DND-41 (cell line): ENCODE measurements at regions not wholly inside any gene's neighbourhood (a gene's known extent, or its start where the extent isn't known, plus 50 kb on each side); places are given as distances from the start of the nearest gene placed in this dataset.

Experiments
- CTCF ChIP-seq: IDR thresholded peaks from 2 replicates; pipeline ENCODE4 v1.5.1; 2012; ENCODE audit warnings: borderline replicate concordance, low read length, moderate library complexity, mild to moderate bottlenecking; ENCODE audit not compliant: poor library complexity, severe bottlenecking; ENCODE audit errors: extremely low read depth
- EZH2 ChIP-seq: IDR thresholded peaks from 3 replicates; pipeline ENCODE4 v1.6.1; 2012; ENCODE audit warnings: borderline replicate concordance, low read depth, mild to moderate bottlenecking, moderate library complexity, low read length, inconsistent platforms; ENCODE audit not compliant: severe bottlenecking

GRCh38 chr22:48338793-48339705, 1488.6 kb downstream of the BRD1 start:
- TF ChIP-seq CTCF (no peak), EZH2 (no peak)
